B cell (primary cell): ENCODE measurements at regions not wholly inside any gene's neighbourhood (a gene's known extent, or its start where the extent isn't known, plus 50 kb on each side); places are given as distances from the start of the nearest gene placed in this dataset.

Experiments used
- ATAC-seq: fragments of 200-7000 bp; cut with Tn5 transposase; one replicate; pipeline ENCODE4 v1.10.0; 2021; ENCODE audit warnings: low read depth, mild to moderate bottlenecking, moderate number of reproducible peaks, moderate library complexity
- CTCF ChIA-PET: fragments of 350-600 bp; sonication (Branson Sonifier 250); formaldehyde crosslinking; loops from one replicate; lab custom pipeline; 2021; ENCODE audit warnings: antibody characterized with exemption, inconsistent platforms; lab: Charles Lee
- POLR2A ChIA-PET: fragments of 350-600 bp; sonication (Branson Sonifier 250); formaldehyde crosslinking; loops from one replicate; lab custom pipeline; 2021; ENCODE audit warnings: antibody characterized with exemption; lab: Charles Lee
- DNase-seq: peaks from one replicate; pipeline ENCODE4 v3.0.0; 2013
- H2AFZ ChIP-seq: 2 replicates; pipeline ENCODE4 v1.6.1; 2012; ENCODE audit warnings: mild to moderate bottlenecking, low read depth, low read length; ENCODE audit not compliant: insufficient read depth, poor library complexity, severe bottlenecking
- H3K27ac ChIP-seq, 2 donors: 1 replicate in 1 of 2; 2 replicates in 1 of 2; pipeline ENCODE4 v1.5.1; 2012 to 2013; ENCODE audit warnings: low read length in 2 of 2, mild to moderate bottlenecking in 2 of 2, moderate library complexity in 1 of 2
- H3K27me3 ChIP-seq, 4 experiments: fragments of 200-600 bp in 1 of 4; sonication (generic) in 1 of 4; replicated peaks in 1 of 4; 1 replicate in 2 of 4; 2 replicates in 2 of 4; pipeline versions ENCODE4 v1.6.1 to v1.7.0; 2013 to 2016; ENCODE audit warnings: low read length in 3 of 4, mild to moderate bottlenecking in 2 of 4, mixed read lengths in 1 of 4, moderate library complexity in 1 of 4; ENCODE audit not compliant: insufficient read depth in 4 of 4, control insufficient read depth in 3 of 4; ENCODE audit errors: control extremely low read depth in 1 of 4
- H3K36me3 ChIP-seq, 2 experiments: replicated peaks in 1 of 2; 1 replicate in 1 of 2; 2 replicates in 1 of 2; pipeline versions ENCODE4 v1.6.1 to v1.7.1; 2013; ENCODE audit warnings: low read length in 1 of 2; ENCODE audit not compliant: insufficient read depth in 2 of 2, control insufficient read depth in 1 of 2; ENCODE audit errors: control extremely low read depth in 1 of 2, extremely low read depth in 1 of 2
- H3K4me1 ChIP-seq, 2 donors: fragments of 200-600 bp in 1 of 2; sonication (generic) in 1 of 2; 1 replicate in 1 of 2; 2 replicates in 1 of 2; pipeline versions ENCODE4 v1.5.1 to v1.6.1; 2013 to 2017; ENCODE audit warnings: low read length in 2 of 2; ENCODE audit not compliant: control insufficient read depth in 2 of 2, insufficient read depth in 2 of 2
- H3K4me2 ChIP-seq: replicated peaks from 2 replicates; pipeline ENCODE3; 2012; ENCODE audit warnings: mild to moderate bottlenecking, low read depth, low read length; ENCODE audit not compliant: poor library complexity, severe bottlenecking
- H3K4me3 ChIP-seq, 5 experiments: fragments of 200-600 bp in 1 of 5; sonication (generic) in 1 of 5; 1 replicate in 3 of 5; 2 replicates in 2 of 5; pipeline versions ENCODE4 v1.5.1 to v1.7.0; 2011 to 2016; ENCODE audit warnings: low read length in 4 of 5, mild to moderate bottlenecking in 4 of 5, low read depth in 2 of 5, control low read depth in 1 of 5, moderate library complexity in 1 of 5; ENCODE audit not compliant: insufficient read depth in 1 of 5; ENCODE audit errors: control extremely low read depth in 1 of 5, extremely low read depth in 1 of 5
- H3K79me2 ChIP-seq: fragments of 200-600 bp; sonication (generic); one replicate; pipeline ENCODE4 v1.6.0; 2016; ENCODE audit warnings: low read length; ENCODE audit not compliant: control insufficient read depth, insufficient read depth
- H3K9ac ChIP-seq: fragments of 200-600 bp; sonication (generic); 2 replicates; pipeline ENCODE4 v1.6.1; 2017; ENCODE audit warnings: mild to moderate bottlenecking, low read length, moderate library complexity
- H3K9me3 ChIP-seq, 3 donors: one replicate each; pipeline versions ENCODE4 v1.6.1 to v1.7.1; 2013; ENCODE audit warnings: low read length in 2 of 3; ENCODE audit not compliant: control insufficient read depth in 2 of 3, insufficient read depth in 1 of 3; ENCODE audit errors: control extremely low read depth in 1 of 3
- H4K20me1 ChIP-seq: 2 replicates; pipeline ENCODE4 v1.6.0; 2012; ENCODE audit warnings: mild to moderate bottlenecking, low read length; ENCODE audit not compliant: insufficient read depth, control insufficient read depth, poor library complexity, severe bottlenecking
- H3K27ac Mint-ChIP-seq: one replicate; pipeline ENCODE4 v1.8.0; 2021; ENCODE audit warnings: mixed read lengths
- H3K27me3 Mint-ChIP-seq: one replicate; pipeline ENCODE4 v1.8.0; 2021; ENCODE audit warnings: mixed read lengths
- H3K4me1 Mint-ChIP-seq: one replicate; pipeline ENCODE4 v1.8.0; 2021; ENCODE audit warnings: mixed read lengths
- H3K4me3 Mint-ChIP-seq: one replicate; pipeline ENCODE4 v1.8.0; 2021; ENCODE audit warnings: mixed read lengths
- H3K9me3 Mint-ChIP-seq: one replicate; pipeline ENCODE4 v1.8.0; 2022; ENCODE audit warnings: mixed read lengths; ENCODE audit not compliant: insufficient read depth
- EZH2 ChIP-seq: IDR thresholded peaks from 2 replicates; pipeline ENCODE4 v1.6.1; 2012; ENCODE audit warnings: borderline replicate concordance, low read depth, mild to moderate bottlenecking, moderate library complexity, low read length; ENCODE audit not compliant: insufficient read depth, poor library complexity, severe bottlenecking
- WGBS: methylation state at CpG from one replicate; pipeline ENCODE4 v1.1.5; 2013; ENCODE audit warnings: missing lambda C conversion rate; ENCODE audit not compliant: insufficient coverage; 5-methylcytosine and 5-hydroxymethylcytosine counted together
- intact Hi-C: fragments of 100-400 bp; cut with micrococcal nuclease; formaldehyde crosslinking; loops from one replicate; pipeline ENCODE4 v1.10.0; 2022
- TF ChIP-seq, protein P1 (sequence below): fragments of 200-600 bp; IDR thresholded peaks from one replicate; pipeline ENCODE4 v1.8.0; 2022; ENCODE audit warnings: antibody characterized with exemption, mild to moderate bottlenecking

DNA sequence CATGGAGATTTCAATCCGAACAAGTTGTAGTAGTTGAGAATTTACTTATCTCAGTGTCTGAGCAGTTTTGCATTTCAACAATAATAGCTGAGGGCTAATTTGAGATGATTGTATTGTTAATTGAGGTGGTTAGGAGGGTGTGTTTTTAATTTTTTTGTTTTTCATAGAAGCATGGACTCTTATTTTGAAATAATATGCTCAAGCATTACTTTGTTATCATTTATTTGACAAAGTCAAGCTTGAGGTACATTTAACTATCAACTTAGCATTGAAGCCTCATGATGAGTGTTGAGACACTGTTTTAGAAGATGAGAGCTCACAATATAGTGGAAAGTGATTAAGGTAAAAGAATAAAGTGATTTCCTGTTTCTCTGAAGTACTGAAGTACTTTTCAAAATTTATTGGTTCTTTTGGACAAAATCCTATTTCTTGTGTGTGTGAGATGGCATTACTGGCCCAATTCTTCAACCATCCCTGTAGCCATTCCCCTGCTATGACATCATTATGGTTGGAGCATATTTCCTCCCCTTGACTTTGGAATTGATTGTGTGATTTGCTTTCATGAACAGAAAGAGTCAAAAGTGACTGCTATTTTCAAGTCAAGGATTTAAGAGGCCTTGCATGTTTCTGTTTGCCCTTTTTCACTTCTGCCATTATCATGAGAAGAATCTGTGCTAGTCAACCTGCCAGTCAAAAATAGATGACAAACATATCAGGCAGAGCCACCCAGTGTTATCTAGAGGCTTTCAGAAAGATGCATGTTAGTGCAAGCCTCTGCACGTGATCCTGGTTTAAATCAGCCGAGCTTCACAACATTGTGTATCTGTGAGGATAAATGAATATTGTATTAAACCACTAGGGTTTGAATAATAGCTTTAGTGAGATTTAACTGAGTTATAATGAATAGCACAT, 1112.3 kb upstream of the CITED2 start:
- Mint-ChIP-seq H3K27me3 (no peaks in the 10 kb centered on the region), H3K27ac (no peak overlapping the region), H3K4me1 (no peaks in the 10 kb centered on the region), H3K9me3 (no peaks in the 10 kb centered on the region), H3K4me3 (no peak overlapping the region)
- WGBS = no CpG with 5 or more reads among the region's 3 CpGs
- Histone ChIP-seq H3K36me3 (no peaks in the 10 kb centered on the region), H3K27me3 (no peaks in the 10 kb centered on the region), H3K4me1 (no peaks in the 10 kb centered on the region), H4K20me1 (no peaks in the 10 kb centered on the region), H3K9me3 (no peaks in the 10 kb centered on the region), H3K4me3 (no peak overlapping the region), H3K4me2 (no peak overlapping the region), H3K79me2 (no peaks in the 10 kb centered on the region), H3K9ac (no peak overlapping the region), H3K27ac (no peak overlapping the region), H2AFZ (no peak overlapping the region)
- intact Hi-C loops = no loop called here
- ChIA-PET CTCF (no interaction called here), POLR2A (no interaction called here)
- TF ChIP-seq, protein P1, sequence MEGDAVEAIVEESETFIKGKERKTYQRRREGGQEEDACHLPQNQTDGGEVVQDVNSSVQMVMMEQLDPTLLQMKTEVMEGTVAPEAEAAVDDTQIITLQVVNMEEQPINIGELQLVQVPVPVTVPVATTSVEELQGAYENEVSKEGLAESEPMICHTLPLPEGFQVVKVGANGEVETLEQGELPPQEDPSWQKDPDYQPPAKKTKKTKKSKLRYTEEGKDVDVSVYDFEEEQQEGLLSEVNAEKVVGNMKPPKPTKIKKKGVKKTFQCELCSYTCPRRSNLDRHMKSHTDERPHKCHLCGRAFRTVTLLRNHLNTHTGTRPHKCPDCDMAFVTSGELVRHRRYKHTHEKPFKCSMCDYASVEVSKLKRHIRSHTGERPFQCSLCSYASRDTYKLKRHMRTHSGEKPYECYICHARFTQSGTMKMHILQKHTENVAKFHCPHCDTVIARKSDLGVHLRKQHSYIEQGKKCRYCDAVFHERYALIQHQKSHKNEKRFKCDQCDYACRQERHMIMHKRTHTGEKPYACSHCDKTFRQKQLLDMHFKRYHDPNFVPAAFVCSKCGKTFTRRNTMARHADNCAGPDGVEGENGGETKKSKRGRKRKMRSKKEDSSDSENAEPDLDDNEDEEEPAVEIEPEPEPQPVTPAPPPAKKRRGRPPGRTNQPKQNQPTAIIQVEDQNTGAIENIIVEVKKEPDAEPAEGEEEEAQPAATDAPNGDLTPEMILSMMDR = no peak
- no peak for TF ChIP-seq EZH2
- no peak for DNase-seq
- ATAC-seq = no peak

DNA sequence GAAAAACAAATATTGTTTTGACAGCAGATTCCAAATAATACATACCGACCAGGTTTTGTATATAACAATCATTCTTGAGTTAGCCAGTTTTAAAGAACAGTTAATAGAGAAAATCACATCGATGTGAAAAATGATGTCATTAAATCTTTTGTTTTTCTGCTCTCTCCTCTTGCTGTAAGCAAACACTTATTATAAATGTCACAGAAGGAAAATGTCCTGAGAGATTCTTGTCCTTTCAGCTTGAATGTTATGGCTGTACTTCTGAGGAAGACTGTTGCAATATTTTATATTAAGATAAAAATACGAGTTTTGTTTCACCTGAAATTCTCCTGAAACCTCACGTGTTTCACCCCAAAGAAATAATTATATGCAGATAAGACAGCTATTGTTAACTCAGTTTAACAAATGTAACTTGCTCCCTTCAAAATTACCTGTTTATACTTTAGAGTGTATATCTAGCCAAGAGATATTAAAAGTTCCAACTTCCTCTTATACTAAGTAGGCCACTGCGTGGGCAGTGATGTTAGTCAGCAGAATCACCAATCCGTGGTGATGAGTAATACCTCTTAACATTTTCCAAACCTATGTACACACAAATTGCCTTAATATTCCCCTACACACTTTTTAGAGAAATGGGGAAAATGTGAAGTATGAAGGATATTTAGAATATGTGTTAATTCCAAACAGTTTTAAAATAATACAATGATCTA, 1111.4 kb upstream of the CITED2 start:
- WGBS = no CpG with 5 or more reads among the region's 6 CpGs
- H3K4me1 ChIP-seq = no peaks in the 10 kb centered on the region
- ChIA-PET POLR2A (no interaction called here), CTCF (interaction anchor here (0.7 kb wide), 1 partner anchor 1222 kb away, joined by 3 read pairs; no protein-coding TSS in a partner anchor)
- no peaks in the 10 kb centered on the region for H3K36me3 ChIP-seq
- ATAC-seq (no peak), DNase-seq (no peak)
- H3K27ac ChIP-seq = no peak overlapping the region
- Mint-ChIP-seq H3K4me1 (no peaks in the 10 kb centered on the region), H3K27ac (no peak overlapping the region), H3K27me3 (no peaks in the 10 kb centered on the region), H3K4me3 (no peak overlapping the region), H3K9me3 (no peaks in the 10 kb centered on the region)
- no peaks in the 10 kb centered on the region for H4K20me1 ChIP-seq
- H2AFZ ChIP-seq = no peak overlapping the region
- intact Hi-C loops = no loop called here
- H3K27me3 ChIP-seq = no peaks in the 10 kb centered on the region
- no peaks in the 10 kb centered on the region for H3K9me3 ChIP-seq
- H3K9ac ChIP-seq = no peak overlapping the region
- no peak for TF ChIP-seq EZH2
- TF ChIP-seq, protein P1 = no peak
- no peak overlapping the region for H3K4me2 ChIP-seq
- H3K79me2 ChIP-seq = no peaks in the 10 kb centered on the region
- H3K4me3 ChIP-seq = no peak overlapping the region
